AG09309 (cell line): ENCODE measurements at regions not wholly inside any gene's neighbourhood (a gene's known extent, or its start where the extent isn't known, plus 50 kb on each side); places are given as distances from the start of the nearest gene placed in this dataset.

Source experiments
- DNase-seq: peaks from one replicate; pipeline ENCODE4 v3.0.0-alpha.2; 2010; ENCODE audit warnings: low read depth
- H3K4me3 ChIP-seq: 2 replicates; pipeline ENCODE4 v1.5.1; 2011; ENCODE audit warnings: mild to moderate bottlenecking, low read depth, low read length, moderate library complexity; ENCODE audit not compliant: control insufficient read depth
- TF ChIP-seq, protein P1 (sequence below): IDR thresholded peaks from 2 replicates; pipeline ENCODE4 v1.5.1; 2011; ENCODE audit warnings: mild to moderate bottlenecking, low read depth, low read length, inconsistent platforms; ENCODE audit not compliant: insufficient read depth, control insufficient read depth; ENCODE audit errors: missing control alignments

DNA sequence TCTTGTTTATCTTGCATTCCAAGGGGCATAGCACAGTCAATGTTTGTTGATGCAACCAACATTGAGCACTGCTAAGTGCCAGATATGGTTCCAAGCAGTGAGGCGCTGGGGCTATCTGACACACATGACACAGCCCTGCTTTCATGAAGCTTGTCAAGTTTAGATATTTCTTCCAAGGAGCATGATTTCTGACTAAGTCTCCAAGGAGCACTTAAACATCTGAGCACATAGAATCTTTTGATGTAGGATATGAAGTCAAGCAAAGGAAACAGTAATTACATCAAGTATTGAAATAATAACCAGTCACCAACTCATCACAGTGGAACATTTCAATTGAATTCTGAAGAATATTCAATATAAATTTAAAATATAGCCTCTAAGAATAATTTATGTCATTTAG, 177.8 kb upstream of the USP15 start:
- TF ChIP-seq, protein P1, sequence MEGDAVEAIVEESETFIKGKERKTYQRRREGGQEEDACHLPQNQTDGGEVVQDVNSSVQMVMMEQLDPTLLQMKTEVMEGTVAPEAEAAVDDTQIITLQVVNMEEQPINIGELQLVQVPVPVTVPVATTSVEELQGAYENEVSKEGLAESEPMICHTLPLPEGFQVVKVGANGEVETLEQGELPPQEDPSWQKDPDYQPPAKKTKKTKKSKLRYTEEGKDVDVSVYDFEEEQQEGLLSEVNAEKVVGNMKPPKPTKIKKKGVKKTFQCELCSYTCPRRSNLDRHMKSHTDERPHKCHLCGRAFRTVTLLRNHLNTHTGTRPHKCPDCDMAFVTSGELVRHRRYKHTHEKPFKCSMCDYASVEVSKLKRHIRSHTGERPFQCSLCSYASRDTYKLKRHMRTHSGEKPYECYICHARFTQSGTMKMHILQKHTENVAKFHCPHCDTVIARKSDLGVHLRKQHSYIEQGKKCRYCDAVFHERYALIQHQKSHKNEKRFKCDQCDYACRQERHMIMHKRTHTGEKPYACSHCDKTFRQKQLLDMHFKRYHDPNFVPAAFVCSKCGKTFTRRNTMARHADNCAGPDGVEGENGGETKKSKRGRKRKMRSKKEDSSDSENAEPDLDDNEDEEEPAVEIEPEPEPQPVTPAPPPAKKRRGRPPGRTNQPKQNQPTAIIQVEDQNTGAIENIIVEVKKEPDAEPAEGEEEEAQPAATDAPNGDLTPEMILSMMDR, result no peak
- no peak for DNase-seq
- no peak overlapping the region for H3K4me3 ChIP-seq

DNA sequence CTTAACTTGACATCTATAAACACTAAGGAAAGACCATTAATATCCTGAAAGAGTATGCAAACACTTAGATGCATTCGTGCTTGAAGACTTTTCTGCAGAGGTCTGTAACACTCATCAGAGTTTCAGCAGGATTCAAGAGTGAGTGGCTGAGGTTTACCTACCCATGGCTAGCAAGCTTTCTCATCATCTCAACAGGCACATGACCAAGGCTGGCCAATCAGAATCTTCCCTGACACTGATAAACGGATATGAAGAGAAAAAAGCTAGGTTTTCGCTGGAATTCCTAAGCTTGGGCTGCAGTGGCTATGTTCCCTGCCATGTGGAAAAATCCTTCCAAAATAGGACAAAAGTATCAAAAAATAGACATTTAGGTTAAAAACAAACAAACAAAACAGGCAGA, 162.1 kb upstream of the USP15 start:
- TF ChIP-seq, protein P1, result no peak
- no peak overlapping the region for H3K4me3 ChIP-seq
- no peak for DNase-seq

DNA sequence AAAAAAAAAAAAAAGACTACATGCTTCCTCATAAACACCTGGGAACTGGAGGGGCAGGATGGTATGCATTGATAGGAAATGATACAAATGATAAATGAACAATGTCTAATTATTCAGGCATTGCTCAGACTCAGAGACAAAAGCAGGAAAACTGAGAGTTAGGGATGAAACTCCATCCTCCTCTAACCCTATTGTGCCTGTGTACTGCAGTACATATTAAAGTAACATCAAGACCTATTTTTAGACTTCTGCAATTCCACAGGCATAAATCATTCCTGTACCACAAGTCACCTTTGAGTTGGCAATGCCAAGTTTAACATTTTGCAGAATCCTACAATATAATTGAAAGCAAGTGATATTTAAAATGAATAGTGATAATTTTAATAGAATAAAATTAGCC, 156.5 kb upstream of the USP15 start:
- no peak for DNase-seq
- H3K4me3 ChIP-seq, result no peak overlapping the region
- TF ChIP-seq, protein P1, result no peak

DNA sequence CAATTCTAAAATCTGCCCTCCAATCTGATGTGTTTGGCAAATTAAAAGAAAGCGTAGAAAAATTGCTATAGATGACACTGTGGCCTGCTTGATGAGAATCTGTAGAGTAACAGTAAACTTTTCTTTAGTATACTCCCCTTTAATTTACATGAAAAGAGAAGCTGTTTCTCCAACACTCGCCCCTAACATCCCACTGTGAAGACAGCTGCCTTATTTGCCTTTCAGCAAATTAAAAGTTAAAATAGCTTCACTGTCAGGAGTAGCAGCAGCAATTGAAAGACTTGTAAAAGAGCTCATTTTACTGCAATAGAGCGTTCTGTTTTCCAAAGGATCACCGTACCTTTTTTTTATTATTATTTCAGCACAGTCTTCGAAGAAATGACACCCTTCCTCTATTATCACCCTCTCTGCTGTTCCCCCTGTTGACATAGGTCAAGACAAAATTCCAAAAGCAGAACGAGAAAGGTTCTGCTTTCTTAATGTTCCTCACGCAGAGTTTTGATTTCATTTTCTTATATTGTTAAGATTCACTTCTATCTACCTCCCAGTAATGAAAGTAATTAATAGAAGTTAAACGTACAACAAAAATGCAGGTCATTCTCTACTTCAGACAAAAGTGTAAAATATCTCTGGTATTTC, 153.5 kb upstream of the USP15 start:
- DNase-seq, result no peak
- TF ChIP-seq, protein P1, result no peak
- H3K4me3 ChIP-seq, result no peak overlapping the region

DNA sequence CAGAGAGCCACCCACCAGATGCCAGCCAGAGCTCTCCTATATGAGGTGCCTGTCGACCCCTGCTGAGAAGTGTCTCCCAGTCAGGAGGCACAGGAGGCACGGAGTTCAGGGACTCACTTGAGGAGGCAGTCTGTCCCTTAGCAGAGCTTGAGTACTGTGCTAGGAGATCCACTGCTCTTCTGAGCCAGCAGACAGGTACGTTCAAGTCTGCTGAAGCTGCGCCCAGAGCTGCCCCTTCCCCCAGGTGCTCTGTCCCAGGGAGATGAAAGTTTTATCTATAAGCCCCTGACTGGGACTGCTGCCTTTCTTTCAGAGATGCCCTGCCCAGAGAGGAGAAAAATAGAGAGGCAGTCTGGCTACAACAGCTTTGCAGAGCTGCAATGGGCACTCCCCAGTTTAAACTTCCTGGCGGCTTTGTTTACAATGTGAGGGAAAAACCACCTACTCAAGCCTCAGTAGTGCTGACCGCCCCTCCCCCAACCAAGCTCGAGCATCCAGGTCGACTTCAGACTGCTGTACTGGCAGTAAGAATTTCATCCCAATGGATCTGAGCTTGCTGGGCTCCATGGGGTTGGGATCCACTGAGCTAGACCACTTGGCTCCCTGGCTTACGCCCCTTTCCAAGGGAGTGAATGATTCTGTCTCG, 146.7 kb upstream of the USP15 start:
- TF ChIP-seq, protein P1, result no peak
- H3K4me3 ChIP-seq, result no peak overlapping the region
- no peak for DNase-seq

DNA sequence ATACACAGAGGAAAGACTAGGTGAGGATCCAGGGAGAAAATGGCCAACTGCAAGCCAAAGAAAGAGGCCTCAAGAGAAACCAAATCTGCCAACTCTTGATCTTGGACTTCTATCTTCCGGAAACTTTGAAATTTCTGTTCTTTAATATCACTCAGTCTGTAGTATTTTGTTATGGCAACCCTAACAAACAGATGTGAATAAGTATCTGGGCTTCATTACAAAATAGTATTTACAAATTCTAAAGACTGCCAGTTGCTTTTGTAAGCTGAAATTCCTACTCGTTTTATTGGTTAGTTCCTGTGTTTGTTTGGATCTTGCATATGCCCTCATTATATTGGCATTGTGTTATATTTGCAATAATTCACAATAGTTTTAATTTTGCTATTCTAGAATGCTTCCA, 143.2 kb upstream of the USP15 start:
- TF ChIP-seq, protein P1, result no peak
- no peak overlapping the region for H3K4me3 ChIP-seq
- no peak for DNase-seq

DNA sequence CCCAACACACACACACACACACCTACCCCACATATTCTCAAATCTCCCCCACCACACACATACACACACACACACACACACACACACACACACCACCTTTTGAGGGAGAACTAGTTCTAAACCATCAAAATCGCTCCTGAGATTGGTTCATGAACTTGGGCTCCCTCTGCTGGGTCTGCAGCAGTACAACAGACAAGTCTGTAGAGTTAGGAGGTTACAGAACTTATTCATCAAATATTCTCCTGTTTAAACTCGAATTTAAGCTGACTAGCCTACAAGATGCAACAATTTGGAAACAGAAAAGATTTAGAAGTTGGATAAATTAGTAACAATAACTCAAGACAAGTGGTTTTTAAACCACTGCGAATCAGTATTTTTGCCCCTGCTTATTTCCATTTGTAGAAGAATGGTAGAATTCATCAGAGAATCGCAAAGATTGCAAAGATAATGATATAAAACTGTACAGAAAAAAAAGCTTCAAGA, 136.4 kb upstream of the USP15 start:
- TF ChIP-seq, protein P1, result peak; percentile 78
- no peak overlapping the region for H3K4me3 ChIP-seq
- peak; percentile 11 for DNase-seq
